SK-N-MC (cell line): ENCODE measurements at regions not wholly inside any gene's neighbourhood (a gene's known extent, or its start where the extent isn't known, plus 50 kb on each side); places are given as distances from the start of the nearest gene placed in this dataset.

Source experiments
- EZH2 ChIP-seq: fragments of 200-600 bp; sonication (generic); IDR thresholded peaks from one replicate; pipeline ENCODE4 v1.6.1; 2017; ENCODE audit warnings: antibody characterized with exemption
- FOXP2 ChIP-seq: optimal IDR thresholded peaks from 2 replicates; pipeline ENCODE3; 2011; ENCODE audit warnings: mild to moderate bottlenecking, moderate library complexity; ENCODE audit not compliant: insufficient read depth; ENCODE audit errors: extremely low read length, control extremely low read depth
- POLR2AphosphoS5 ChIP-seq: IDR thresholded peaks from 2 replicates; pipeline ENCODE4 v1.6.1; 2012; ENCODE audit warnings: mild to moderate bottlenecking, low read depth, low read length, borderline replicate concordance

DNA sequence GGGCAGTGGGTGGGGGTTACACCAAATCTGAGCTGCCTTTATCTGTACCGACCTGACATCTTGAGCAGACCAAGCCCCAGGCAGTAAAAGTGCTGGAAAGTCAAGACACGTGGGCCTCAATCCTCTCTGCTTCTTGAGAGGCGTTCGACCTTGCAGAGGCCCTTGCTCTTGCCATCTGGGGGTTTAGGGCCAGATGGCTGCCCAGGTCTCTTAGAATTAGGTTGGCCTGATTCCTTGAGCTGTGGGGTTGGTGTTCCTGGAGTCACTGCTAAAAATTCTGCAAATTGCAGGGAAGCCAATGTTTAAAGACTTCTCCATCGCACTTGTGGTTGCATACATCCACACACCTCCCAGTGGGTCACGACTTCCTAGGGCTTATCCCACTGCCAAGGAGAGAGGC is 238.2 kb upstream of the ASIC2 start:
- TF ChIP-seq POLR2AphosphoS5, result no peak
- TF ChIP-seq EZH2, result no peak
- no peak for TF ChIP-seq FOXP2
